Stimulated activated CD8-positive, alpha-beta memory T cell treated with anti-CD3 and anti-CD28 coated beads, Interleukin-15, amount 100 ng/mL, for 4 hours (primary cell): ENCODE measurements at regions not wholly inside any gene's neighbourhood (a gene's known extent, or its start where the extent isn't known, plus 50 kb on each side); places are given as distances from the start of the nearest gene placed in this dataset.

Experiments
- DNase-seq, 2 donors: peaks; one replicate each; pipeline ENCODE4 v3.0.0-alpha.2; 2020; ENCODE audit warnings: low read depth in 2 of 2

DNA sequence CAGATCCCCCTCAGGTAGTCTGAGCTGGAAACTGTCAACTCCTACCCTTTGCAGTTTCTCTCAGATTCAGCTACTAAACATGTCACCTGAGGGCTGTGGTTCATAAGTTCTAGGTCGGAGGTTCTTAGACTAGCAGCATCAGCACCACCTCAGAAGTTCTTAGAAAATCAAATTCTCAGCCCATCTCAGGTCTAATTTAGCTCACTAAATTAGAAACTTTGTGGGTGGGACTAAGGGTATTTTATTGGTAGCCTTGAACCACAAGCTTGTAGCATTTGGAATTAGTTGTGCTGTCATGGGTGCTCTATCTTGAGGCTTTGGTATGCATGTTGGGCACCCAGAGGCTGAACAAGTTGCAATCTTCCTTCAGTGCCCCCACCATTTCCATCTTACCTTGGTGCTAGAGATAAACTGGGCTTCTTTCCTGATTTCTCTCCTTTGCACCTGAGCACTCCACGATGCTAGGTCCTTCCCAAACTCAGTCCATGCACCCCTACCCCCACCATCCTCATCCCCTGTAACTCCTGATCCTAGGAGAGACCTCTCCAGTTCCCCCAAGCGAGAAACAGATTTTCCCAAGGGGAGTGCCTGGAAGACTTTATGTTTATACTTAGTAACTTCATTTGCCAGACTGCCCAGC lies 54.2 kb downstream of the S1PR1 start:
- DNase-seq = no peak

DNA sequence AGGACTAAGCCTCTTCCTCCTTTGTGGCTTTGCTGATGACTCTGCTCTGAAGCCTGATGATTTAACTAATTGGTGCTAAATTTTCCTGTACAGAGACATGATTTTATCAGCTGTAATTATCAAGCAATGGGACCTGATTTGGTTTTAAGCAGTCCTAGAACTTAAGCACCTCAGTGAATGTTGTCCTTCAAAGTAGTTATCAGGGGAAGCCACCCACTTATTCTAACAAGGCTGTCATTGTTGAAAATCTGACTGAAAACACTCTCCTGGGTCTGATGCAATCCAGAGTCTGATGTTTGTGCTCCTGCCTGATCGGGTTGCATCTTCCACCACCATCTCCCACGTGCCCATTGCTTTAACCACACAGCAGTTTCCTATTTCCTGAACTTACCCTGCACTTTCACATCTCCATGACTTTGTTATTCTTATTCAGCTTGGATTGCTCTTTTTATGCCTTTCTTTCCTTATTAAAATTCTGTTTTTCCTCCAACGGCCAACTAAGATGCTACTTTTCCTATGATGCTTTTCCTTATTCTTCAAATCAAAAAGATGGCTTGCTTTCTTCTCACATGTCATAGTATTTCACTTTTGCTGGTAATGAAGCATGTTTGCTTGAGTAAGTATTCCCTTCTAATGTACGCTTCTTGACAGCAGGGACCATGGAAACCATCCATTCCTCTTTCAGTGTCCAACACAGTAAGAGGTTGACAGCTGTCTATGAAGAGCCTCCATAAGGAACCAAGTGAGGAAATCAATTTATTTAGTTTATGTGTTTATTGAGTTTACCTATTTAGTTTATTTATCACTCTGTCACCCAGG lies 55.0 kb downstream of the S1PR1 start:
- DNase-seq = no peak

DNA sequence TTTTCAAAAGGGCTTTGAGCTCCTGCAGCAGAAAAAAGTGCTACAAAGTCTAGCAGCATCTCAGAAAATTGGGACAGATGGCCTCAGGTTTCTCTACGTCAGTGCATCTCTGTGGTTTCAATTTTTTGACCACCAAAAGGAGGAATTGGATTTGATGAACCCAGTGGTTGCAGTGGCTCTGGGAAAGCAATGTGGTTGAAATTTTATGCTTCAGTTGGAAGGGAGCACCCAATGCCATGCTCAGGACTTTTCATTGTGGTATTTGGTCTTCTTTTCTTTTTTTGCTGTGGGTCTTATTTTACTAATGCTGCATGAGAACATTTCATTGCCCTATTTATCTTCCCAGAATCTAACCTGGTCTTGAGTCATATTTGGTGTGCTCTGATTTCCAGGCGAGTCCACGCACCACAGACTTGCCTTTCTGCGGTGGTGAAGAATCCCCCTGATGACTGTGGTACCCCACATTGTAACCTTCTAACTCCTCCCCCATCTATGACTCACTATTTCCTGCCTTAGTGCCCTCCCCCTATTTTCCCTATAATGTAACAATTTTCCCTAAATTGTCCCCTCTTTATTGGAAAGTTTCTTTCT lies 56.7 kb downstream of the S1PR1 start:
- DNase-seq = peak in 1 of 2 donors; percentile 56

DNA sequence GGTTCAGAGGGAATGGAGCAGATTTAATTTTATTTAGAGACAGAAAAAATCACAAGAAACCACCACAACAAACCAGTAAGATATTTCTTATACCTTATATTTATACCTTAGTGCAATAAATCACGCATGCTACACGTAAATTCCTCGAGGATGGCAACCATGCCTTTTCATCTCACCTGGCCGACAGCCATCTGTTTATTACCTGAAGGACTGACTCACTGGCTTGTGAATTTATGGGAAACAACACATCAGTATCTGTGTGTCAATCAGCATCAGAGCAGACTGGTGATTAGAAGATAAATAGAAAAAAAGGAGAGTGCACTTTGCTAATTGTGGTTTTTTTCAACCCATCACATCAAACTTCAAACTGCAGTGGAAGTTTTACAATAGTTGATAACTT lies 58.4 kb downstream of the S1PR1 start:
- no peak for DNase-seq

DNA sequence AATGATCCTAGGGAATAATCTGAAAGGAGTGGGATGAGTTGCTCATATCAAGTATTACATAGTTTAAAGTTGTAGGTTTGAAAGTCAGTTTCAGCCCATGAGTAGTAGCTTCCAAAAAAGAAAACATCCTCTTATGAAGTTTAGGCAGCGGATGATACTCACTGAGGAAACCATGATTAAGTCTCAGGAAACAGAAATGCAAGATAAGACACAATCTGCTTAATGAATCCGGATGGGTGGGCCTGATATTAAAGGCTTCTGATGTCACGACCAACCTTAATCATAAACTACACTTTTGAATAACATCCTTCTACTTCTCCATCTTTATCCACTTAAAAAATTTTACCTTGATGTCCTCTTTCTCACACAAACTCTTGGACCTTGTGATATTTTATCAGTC lies 61.8 kb downstream of the S1PR1 start:
- DNase-seq = no peak

DNA sequence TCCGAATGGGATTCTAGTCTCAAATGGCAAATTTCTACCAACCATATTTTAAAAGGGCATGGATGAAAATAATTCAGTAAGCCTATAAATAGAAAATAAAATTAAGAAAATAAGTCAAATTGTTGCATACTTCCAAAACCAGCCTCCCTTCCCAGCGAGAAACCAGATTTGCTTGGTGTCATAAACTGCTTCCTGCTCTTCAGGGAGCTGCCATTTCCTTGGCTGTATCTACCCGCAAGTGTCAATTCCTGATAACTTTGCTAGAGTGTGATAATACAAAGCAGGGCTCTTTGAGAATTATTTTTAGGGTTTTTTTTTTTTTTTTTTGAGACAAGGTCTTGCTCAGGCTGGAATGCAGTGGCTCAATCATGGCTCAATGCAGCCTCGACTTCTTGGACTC lies 62.3 kb downstream of the S1PR1 start:
- no peak for DNase-seq

DNA sequence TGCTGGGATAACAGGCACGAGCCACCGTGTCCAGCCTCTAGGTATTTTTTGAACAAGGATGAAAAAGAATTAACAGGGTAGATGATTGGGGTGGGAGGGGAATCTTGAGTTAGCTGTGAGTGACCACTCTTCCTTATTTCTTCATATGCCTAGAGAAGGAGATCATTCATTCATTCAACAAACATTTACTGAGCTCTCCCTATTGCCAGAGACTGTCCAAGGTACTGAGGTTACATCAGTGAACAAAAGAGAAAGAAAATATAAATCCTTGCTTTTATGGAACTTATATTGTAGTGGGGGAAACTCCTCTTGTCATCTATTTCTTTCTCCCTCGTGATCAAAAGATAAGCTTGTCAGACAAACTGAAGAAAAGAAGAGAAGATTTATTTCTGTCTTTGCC lies 62.9 kb downstream of the S1PR1 start:
- DNase-seq = no peak

DNA sequence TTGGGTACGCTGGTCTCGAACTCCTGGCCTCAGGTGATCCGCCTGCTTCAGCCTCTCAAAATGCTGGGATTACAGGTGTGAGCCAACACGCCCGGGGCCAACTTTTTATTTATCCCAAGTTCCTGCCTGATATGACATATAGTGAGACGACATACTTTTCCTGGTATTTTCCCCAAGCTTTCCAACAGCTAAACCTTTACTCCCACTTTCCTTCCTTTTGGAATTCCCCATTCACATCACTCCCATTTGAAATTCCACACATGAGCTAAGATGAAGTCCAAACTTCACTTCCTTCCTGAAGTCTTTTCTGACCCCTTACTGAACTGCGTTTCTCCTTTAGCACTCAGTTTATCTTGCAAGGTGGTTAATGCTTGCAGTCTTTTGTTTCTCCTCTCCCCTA lies 64.1 kb downstream of the S1PR1 start:
- DNase-seq = no peak

DNA sequence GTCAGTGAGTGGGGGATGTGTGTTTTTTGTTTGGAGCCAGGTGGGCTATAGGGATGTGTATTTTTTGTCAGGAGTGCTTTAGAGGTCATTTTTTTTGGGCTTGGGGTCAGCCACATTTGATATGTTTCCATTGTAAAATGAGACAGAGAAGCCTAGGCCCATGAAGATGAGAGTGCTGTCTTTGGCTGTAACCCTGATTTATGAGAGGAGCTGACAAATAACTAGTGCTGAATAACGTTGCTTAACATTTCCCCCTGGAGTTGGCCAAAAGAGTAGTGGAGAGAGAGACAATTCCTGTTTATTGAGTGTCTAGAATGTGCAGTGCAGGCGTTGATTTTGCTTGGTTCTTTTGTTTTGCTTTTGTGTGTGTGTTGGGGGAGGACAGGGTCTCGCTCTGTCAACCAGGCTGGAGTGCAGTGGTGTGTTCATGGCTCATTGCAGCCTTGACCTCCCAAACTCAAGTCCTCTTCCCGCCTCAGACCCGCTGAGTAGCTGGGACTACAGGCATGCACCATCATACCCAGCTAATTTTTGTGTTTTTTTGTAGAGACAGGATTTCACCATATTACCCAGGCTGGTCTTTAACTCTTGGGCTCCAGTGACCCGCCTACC lies 64.7 kb downstream of the S1PR1 start:
- DNase-seq = no peak

DNA sequence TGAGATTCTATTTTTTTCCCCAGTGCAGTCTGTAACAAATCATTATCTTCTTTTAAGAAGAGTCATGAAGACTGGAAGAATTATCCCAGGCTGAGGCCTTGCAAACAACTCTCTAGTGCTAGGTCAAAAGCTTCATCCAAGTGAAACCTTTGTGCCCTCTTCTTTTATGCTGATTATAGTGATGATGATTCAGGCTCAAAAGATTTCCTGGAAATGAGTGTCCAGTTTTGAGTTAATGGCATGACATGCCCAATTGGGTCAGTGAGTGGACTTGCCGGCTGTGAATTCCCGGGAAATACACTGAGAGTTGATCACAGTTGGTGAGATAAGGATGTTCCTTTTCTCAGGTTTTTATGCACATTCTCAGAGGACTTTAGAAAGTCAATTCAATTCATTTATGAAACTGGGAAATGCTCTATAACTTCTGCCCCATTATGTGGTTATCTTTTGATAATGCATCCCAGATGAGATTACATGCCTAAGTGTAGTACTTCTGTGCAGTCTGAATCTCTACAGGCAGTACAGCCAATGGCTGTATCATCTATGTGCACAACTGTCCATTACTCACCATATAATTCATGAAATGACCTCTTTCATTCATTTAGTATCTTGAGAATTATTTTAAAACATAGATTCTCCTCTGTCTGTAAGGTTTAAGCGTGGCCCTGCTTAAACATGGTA lies 66.2 kb downstream of the S1PR1 start:
- DNase-seq = no peak

DNA sequence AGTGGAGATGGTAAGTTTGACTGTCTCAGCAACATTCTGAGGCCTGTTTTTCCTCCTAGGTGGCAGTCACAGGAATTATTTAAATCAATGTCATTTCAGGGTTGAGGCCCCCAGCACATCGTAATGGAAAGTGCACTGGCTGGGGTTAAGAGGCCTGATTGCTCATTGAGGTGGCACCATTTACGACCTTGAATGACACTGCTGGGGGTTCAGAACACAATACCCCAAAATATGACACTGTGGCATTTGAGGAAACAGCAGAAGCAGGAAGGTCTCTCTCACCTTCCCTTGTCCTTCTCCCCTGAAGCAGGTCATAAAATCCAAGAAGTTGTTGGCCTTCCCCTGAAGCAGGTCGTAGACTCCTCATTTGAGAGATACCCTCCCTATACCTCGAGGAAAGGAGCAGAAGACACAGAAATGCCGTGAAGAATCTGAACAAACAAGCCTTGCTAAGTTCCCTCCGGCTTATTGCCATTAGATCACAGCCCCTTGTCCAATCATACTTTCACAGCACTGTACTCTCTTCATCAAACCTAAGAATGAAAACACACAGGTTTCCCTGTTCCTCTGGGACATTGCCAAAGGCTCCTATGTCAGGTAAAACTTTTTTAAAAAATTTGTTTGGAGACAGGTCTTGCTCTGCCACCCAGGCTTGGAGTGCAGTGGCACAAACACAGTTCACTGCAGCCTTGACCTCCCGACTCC lies 71.3 kb downstream of the S1PR1 start:
- no peak for DNase-seq

DNA sequence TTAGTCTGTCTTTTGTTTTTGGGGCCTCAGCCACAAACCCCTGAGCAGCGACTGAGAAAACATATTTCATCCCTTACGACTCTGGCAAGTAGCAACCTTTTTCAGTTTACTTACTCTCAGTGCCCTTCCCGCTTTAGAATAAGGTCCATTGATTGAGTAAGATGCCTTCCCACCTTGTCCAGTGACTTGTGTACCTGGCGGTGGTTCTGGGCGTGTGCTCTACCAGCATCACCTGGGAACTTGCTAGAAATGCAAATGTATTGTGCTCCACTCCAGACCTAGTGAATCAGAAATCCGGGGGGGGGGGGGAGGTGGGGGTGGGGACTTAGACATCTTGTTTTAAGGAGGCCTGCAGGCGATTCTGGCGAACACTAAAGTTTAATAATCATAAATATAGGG lies 72.1 kb downstream of the S1PR1 start:
- no peak for DNase-seq

DNA sequence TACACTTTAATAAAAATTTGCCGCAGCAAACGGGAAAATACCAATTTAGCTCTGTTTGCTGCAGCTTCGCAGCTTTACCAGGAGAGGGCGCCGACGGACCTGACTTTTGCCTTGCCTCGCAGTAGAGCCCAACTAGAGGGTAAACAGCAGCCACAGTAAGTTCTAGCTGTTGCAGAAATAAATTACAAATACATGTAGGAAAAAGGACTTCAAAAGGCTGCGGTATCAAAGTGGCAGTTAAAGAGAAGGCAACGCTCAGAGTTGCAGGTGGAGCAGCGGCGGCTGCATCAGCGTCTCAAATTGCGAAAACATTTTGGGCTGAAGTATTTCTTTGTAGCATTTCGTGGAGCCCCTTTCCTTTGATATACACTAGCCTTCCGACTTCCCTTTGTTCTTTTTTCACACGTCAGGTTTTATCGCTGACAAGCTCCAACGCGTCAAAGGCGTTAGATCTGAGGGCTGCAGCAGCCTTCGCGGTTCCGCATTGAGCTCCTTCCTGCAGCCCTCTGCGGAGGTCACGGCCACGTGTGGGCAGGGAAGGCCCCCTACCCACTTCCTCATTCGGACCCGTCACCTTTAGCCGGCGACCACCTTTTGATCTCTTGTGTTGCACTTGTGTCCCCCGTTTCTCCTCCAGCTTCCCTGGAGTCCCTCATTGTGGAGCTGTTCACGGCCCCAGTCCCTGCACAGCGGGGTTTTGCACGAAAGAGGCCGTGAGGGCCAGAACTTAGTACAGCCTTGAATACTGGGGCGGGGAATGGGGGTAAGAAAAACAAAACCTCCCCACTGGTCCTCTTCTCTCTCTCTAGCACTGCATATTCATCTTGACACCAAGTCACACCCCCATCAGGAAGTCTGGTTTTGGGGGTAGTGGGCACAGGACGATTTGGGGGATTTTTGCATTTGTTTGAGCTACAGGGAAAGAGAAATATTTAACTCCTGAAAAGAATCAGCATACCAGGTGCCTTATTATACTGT lies 72.8 kb downstream of the S1PR1 start:
- peak; percentile 38 to 49 for DNase-seq

DNA sequence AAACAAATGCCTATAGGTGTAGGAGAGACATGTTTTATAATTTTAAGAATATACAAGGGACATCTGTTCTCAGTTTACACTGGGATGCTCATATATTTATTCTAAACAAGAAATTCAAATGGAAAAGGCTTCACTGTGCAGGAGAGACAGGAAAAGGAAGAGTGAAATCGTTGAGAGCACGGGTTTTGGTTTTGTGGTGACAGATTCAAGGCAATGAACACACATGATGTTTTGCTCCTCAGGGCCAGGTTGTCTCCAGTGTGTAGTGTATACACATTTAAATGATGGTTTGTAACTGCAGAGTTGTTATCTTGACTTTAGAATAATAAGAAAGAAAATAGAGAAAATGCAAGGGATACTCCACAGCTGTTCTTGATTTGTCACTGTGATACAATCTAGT lies 73.7 kb downstream of the S1PR1 start:
- DNase-seq = no peak

DNA sequence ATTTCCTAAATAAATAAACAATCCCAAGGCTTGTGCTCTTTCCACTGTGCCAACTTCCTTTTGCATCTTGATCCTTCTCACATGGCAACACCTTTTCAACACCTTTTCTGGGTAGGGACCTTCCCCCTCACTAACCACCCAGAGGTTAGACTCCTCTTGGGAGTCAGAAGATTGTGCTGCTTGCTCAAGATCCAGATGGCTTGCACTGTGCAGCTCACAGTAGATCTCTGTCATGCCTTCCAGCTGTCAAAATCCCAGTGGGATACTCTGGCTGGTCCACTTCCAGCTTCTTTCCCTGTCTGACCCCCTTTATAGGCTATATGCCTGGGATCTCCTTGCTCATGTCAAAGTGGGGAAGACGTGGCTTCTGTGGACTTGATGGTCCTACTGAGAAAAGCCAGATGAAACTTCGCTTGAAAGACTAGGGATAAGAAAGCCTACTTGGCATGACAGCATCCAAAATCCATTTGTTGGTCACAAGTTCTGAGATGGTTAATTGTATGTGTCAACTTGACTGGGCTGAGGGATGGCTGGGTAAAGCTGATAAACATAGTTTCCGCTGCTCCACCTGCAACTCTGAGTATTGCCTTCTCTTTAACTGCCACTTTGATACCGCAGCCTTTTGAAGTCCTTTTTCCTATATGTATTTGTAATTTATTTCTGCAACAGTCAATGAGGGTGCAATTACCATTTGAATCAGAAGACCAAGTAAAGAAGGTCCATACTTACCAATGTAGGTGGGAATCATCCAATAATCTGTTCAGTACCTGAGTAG lies 74.5 kb downstream of the S1PR1 start:
- DNase-seq = no peak

DNA sequence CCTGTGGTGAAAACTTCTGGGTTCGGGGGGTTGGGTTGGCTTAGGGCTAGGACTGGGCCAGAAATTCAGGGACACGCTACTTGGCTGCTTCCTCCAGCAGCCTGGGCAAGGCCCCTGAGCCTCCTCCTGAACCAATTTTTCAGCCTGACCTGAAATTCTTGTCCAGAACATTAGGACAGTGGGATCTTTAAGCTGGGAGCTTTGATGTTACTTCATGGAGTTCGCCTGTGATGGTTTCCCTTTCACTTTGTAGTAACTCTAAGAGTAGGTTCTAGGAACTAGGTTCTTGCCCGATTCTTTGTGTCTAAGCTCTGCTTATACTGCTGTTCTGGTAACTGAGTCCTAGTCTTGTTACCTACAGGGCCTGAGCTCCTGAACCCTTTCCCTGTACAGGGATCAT lies 75.3 kb downstream of the S1PR1 start:
- no peak for DNase-seq

DNA sequence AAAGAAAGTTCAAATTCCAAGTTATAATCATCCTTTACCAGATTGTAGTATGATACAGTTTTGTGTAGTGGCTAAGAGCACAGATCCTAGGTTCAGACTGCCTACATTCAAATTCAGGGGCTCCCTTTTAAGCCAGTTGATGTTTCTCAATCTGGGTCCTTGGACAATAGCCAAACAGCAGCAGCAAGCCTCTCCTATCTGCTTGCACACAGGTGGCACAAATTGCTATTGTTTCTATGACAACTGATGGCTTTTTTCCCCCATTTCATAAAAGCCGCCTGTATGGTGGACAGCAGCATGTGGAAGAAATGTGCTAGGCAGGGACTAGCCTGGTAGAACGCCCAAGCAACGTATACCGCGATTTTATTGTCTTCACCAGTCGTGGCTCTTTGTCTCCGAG lies 76.5 kb downstream of the S1PR1 start:
- DNase-seq = no peak

DNA sequence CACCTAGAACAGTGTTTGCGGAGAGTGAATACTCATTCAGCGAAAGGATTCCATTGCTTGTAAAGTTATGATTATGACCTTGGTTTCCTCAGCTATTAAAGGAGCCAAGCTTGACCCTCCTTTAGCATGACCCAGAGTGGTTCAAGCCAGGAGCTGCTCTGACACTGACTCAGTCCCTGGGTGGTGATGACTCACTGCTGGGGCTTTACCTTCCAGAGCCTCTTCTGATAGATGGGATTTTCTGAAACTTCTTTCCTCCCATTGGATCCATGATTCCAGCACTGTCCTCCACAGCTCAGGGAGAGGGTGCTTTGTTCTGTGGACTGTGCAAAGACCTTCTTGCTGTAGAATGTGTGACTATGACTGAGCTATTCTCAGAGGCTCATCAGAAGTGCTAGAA lies 77.4 kb downstream of the S1PR1 start:
- no peak for DNase-seq

DNA sequence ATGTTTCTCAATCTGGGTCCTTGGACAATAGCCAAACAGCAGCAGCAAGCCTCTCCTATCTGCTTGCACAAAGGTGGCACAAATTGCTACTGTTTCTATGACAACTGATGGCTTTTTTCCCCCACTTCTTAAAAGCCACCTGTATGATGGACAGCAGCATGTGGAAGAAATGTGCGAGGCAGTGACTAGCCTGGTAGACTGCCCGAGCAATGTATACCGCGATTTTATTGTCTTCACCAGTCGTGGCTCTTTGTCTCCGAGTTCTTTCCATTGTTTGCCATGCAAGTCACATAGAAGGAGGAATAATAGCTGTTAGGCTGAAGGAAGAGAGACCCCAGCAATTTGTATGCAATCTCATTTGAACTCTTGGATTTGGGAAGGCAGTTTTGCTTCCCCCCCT lies 79.4 kb downstream of the S1PR1 start:
- no peak for DNase-seq

DNA sequence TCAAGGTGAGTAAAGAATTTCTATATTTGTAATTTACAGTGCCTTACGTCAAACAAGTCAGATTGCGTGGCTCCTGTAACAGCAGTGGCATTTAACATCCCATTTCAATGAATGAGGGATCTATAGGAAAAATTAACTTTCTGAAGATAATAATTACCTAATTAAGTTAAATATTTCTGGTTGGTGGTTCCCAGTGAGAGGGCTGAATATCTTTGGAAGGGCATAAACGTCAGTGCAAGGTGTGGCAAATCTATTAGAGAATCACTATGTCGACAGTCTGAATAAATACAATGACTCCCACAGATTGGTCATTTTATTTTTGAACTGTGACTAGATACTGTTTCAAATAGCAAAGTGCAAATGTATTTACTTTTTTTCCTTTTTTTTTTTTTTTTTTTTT lies 80.0 kb downstream of the S1PR1 start:
- DNase-seq = no peak
